Uterus (tissue), 2 donors: ENCODE measurements at regions not wholly inside any gene's neighbourhood (a gene's known extent, or its start where the extent isn't known, plus 50 kb on each side); places are given as distances from the start of the nearest gene placed in this dataset.

ENCODE experiments used
- CTCF ChIP-seq, 4 experiments: fragments of 200-600 bp in 2 of 4; fragments of 450-650 bp in 2 of 4; sonication (generic) in 2 of 4; IDR thresholded peaks; one replicate each; pipeline ENCODE4 v1.5.1; 2016 to 2019; ENCODE audit warnings: antibody characterized with exemption in 4 of 4, mild to moderate bottlenecking in 2 of 4, moderate library complexity in 1 of 4
- POLR2A ChIP-seq, 2 donors: fragments of 450-650 bp; IDR thresholded peaks; one replicate each; pipeline ENCODE4 v1.6.1; 2016; ENCODE audit warnings: antibody characterized with exemption in 2 of 2, mild to moderate bottlenecking in 1 of 2, moderate library complexity in 1 of 2

- no peak for TF ChIP-seq POLR2A (IDR thresholded peaks at IDR 0.05)
- no peak for TF ChIP-seq CTCF (IDR thresholded peaks at IDR 0.05)
Measured at GRCh38 chr1:21384620-21385019, 55.3 kb upstream of the NBPF3 start.
